PC-3 (cell line): ENCODE measurements at regions not wholly inside any gene's neighbourhood (a gene's known extent, or its start where the extent isn't known, plus 50 kb on each side); places are given as distances from the start of the nearest gene placed in this dataset.

ENCODE experiments used
- ATAC-seq: fragments of 200-7000 bp; cut with Tn5 transposase; 2 replicates; pipeline ENCODE4 v1.9.1; 2020; ENCODE audit warnings: mild to moderate bottlenecking, moderate library complexity
- BruUV-seq: library from RNA; stranded (reverse); fragments of 400-500 nt; replicated peaks from 2 replicates; lab custom pipeline; 2021; lab: Mats Ljungman, UMichigan
- CTCF ChIA-PET: fragments of 300-600 bp; sonication (Branson Sonifier 250); formaldehyde crosslinking; loops from one replicate; lab custom pipeline; 2022; ENCODE audit warnings: antibody characterized with exemption; lab: Charles Lee
- POLR2A ChIA-PET: fragments of 300-600 bp; sonication (Branson Sonifier 250); formaldehyde crosslinking; loops from one replicate; lab custom pipeline; 2022; ENCODE audit warnings: antibody characterized with exemption; ENCODE audit not compliant: unreplicated experiment; lab: Charles Lee
- DNase-seq: peaks from one replicate; pipeline ENCODE4 v3.0.0-alpha.2; 2015
- H2AFZ ChIP-seq: fragments of 300-600 bp; sonication (generic); 2 replicates; pipeline ENCODE4 v1.6.0; 2016; ENCODE audit warnings: antibody characterized with exemption, low read length
- H3F3A ChIP-seq: fragments of 300-600 bp; sonication (generic); one replicate; pipeline ENCODE4 v1.6.0; 2017; ENCODE audit warnings: antibody characterized with exemption, low read length, control low read depth, mild to moderate bottlenecking; ENCODE audit not compliant: unreplicated experiment
- H3K27ac ChIP-seq: fragments of 300-600 bp; sonication (generic); 2 replicates; pipeline ENCODE4 v1.5.1; 2016; ENCODE audit warnings: mild to moderate bottlenecking, low read length
- H3K27me3 ChIP-seq: fragments of 300-600 bp; sonication (generic); 2 replicates; pipeline ENCODE4 v1.6.1; 2016; ENCODE audit warnings: low read length, mixed read lengths
- H3K36me3 ChIP-seq: fragments of 300-600 bp; sonication (generic); 2 replicates; pipeline ENCODE4 v1.6.1; 2016; ENCODE audit warnings: low read depth, mixed run types, low read length, mixed read lengths
- H3K4me1 ChIP-seq: fragments of 300-600 bp; sonication (generic); 2 replicates; pipeline ENCODE4 v1.5.1; 2016; ENCODE audit warnings: low read length; ENCODE audit not compliant: insufficient read depth
- H3K4me2 ChIP-seq: fragments of 300-600 bp; sonication (generic); 2 replicates; pipeline ENCODE4 v1.6.0; 2016; ENCODE audit warnings: low read length
- H3K4me3 ChIP-seq: fragments of 300-600 bp; sonication (generic); 2 replicates; pipeline ENCODE4 v1.5.1; 2016; ENCODE audit warnings: mild to moderate bottlenecking, low read length, mixed read lengths
- H3K79me2 ChIP-seq: fragments of 300-600 bp; sonication (generic); 2 replicates; pipeline ENCODE4 v1.6.1; 2017; ENCODE audit warnings: low read length, mixed read lengths
- H3K9ac ChIP-seq: fragments of 300-600 bp; sonication (generic); 2 replicates; pipeline ENCODE4 v1.6.0; 2016; ENCODE audit warnings: mild to moderate bottlenecking, low read length
- H3K9me2 ChIP-seq: fragments of 300-600 bp; sonication (generic); replicated peaks from 2 replicates; pipeline ENCODE4 v1.6.1; 2016; ENCODE audit warnings: mixed run types, low read length, mixed read lengths
- H3K9me3 ChIP-seq: fragments of 300-600 bp; sonication (generic); 2 replicates; pipeline ENCODE4 v1.6.1; 2016; ENCODE audit warnings: low read length, mixed read lengths
- H4K20me1 ChIP-seq: fragments of 300-600 bp; sonication (generic); 2 replicates; pipeline ENCODE4 v1.6.1; 2016; ENCODE audit warnings: low read length, mixed read lengths
- EZH2 ChIP-seq: fragments of 300-600 bp; sonication (generic); IDR thresholded peaks from one replicate; pipeline ENCODE4 v1.6.1; 2017; ENCODE audit warnings: antibody characterized with exemption, mild to moderate bottlenecking, low read length; ENCODE audit not compliant: unreplicated experiment
- EZH2phosphoT487 ChIP-seq: fragments of 300-600 bp; sonication (generic); IDR thresholded peaks from 2 replicates; pipeline ENCODE4 v1.6.1; 2018; ENCODE audit warnings: mild to moderate bottlenecking, antibody characterized with exemption, low read length, borderline replicate concordance
- intact Hi-C: fragments of 100-400 bp; cut with micrococcal nuclease; formaldehyde crosslinking; loops from 2 replicates; pipeline ENCODE4 v1.9.0; 2023
- TF ChIP-seq, protein P1 (sequence below): fragments of 300-600 bp; sonication (generic); conservative IDR thresholded peaks from 2 replicates; pipeline ENCODE4 v1.5.1; 2017; ENCODE audit warnings: antibody characterized with exemption, low read depth, mild to moderate bottlenecking, low read length

GRCh38 chr18:78156466-78156865, 823.2 kb upstream of the SALL3 start:
- CTCF ChIA-PET: no interaction called here

DNA sequence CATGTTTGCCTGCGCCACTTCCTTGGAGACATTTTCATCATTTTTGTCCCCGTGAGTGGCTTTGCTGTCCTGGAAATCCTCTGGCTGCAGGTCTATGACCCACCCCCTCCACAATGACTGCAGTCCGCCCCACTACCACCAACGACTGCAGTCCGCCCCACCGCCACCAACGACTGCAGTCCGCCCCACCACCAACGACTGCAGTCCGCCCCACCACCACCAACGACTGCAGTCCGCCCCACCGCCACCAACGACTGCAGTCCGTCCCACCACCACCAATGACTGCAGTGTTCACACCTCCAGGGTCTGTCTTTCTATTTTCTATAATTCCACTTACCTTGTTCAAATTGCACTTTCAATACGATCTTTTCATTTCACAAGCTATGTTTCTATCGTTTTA, 820.7 kb upstream of the SALL3 start:
- Histone ChIP-seq H3K4me1 (no peaks in the 10 kb centered on the region), H3K9me2 (no peaks in the 10 kb centered on the region), H4K20me1 (no peaks in the 10 kb centered on the region), H2AFZ (no peak overlapping the region), H3K4me3 (no peak overlapping the region), H3K4me2 (no peak overlapping the region), H3K79me2 (no peaks in the 10 kb centered on the region), H3K27me3 (peaks cover 11% of the 10 kb centered on the region; the same call in 1 of the 2 replicates), H3F3A (no peaks in the 10 kb centered on the region), H3K36me3 (no peaks in the 10 kb centered on the region), H3K27ac (no peak overlapping the region), H3K9ac (no peak overlapping the region), H3K9me3 (no peaks in the 10 kb centered on the region)
- no peak for DNase-seq
- TF ChIP-seq, protein P1, sequence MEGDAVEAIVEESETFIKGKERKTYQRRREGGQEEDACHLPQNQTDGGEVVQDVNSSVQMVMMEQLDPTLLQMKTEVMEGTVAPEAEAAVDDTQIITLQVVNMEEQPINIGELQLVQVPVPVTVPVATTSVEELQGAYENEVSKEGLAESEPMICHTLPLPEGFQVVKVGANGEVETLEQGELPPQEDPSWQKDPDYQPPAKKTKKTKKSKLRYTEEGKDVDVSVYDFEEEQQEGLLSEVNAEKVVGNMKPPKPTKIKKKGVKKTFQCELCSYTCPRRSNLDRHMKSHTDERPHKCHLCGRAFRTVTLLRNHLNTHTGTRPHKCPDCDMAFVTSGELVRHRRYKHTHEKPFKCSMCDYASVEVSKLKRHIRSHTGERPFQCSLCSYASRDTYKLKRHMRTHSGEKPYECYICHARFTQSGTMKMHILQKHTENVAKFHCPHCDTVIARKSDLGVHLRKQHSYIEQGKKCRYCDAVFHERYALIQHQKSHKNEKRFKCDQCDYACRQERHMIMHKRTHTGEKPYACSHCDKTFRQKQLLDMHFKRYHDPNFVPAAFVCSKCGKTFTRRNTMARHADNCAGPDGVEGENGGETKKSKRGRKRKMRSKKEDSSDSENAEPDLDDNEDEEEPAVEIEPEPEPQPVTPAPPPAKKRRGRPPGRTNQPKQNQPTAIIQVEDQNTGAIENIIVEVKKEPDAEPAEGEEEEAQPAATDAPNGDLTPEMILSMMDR: no peak
- TF ChIP-seq EZH2 (no peak), EZH2phosphoT487 (no peak)
- ChIA-PET POLR2A (no interaction called here), CTCF (no interaction called here)
- no peak for ATAC-seq
- BruUV-seq: no TSS peak
- intact Hi-C loops: no loop called here

More at GRCh38 chr18:78156466-78156865, 823.2 kb upstream of the SALL3 start:
- no peaks in the 10 kb centered on the region for H3K36me3 ChIP-seq
- H3K9me3 ChIP-seq: no peaks in the 10 kb centered on the region
- no peak overlapping the region for H3K9ac ChIP-seq
- TF ChIP-seq, protein P1: no peak
- no peak for TF ChIP-seq EZH2phosphoT487
- TF ChIP-seq EZH2: no peak
- ATAC-seq: no peak
- H3K4me1 ChIP-seq: no peaks in the 10 kb centered on the region
- intact Hi-C loops: no loop called here
- DNase-seq: no peak
- H3K4me2 ChIP-seq: no peak overlapping the region
- BruUV-seq: no TSS peak
- H4K20me1 ChIP-seq: no peaks in the 10 kb centered on the region
- no peak overlapping the region for H2AFZ ChIP-seq
- no peak overlapping the region for H3K4me3 ChIP-seq
- H3F3A ChIP-seq: no peaks in the 10 kb centered on the region
- POLR2A ChIA-PET: no interaction called here
- no peaks in the 10 kb centered on the region for H3K79me2 ChIP-seq
- no peak overlapping the region for H3K27ac ChIP-seq
- H3K9me2 ChIP-seq: no peaks in the 10 kb centered on the region
- peaks cover 8% of the 10 kb centered on the region; the same call in 1 of the 2 replicates for H3K27me3 ChIP-seq

GRCh38 chr18:78159397-78159796, 820.2 kb upstream of the SALL3 start:
- ATAC-seq (no peak), DNase-seq (no peak)
- H3K9me3 ChIP-seq: no peaks in the 10 kb centered on the region
- H3K79me2 ChIP-seq: no peaks in the 10 kb centered on the region
- ChIA-PET CTCF (no interaction called here), POLR2A (no interaction called here)
- no peaks in the 10 kb centered on the region for H3K36me3 ChIP-seq
- no peak overlapping the region for H3K9ac ChIP-seq
- H3K4me1 ChIP-seq: no peaks in the 10 kb centered on the region
- H2AFZ ChIP-seq: no peak overlapping the region
- H3K9me2 ChIP-seq: no peaks in the 10 kb centered on the region
- no peaks in the 10 kb centered on the region for H3F3A ChIP-seq
- H4K20me1 ChIP-seq: no peaks in the 10 kb centered on the region
- TF ChIP-seq EZH2phosphoT487 (no peak), EZH2 (no peak)
- TF ChIP-seq, protein P1: no peak
- intact Hi-C loops: no loop called here
- no peak overlapping the region for H3K27ac ChIP-seq
- no peak overlapping the region for H3K4me3 ChIP-seq
- H3K27me3 ChIP-seq: peaks cover 11% of the 10 kb centered on the region; the same call in 1 of the 2 replicates
- H3K4me2 ChIP-seq: no peak overlapping the region
- BruUV-seq: no TSS peak
